ENCODE measurements at regions not wholly inside any gene's neighbourhood (a gene's known extent, or its start where the extent isn't known, plus 50 kb on each side); places are given as distances from the start of the nearest gene placed in this dataset.
"Not testable (repeated sequence)": the region's sequence is repeated elsewhere in the genome, so short reads cannot be mapped to it uniquely, and the experiment has no call there.

GRCh38 chrX:120727911-120728310 lies 98.1 kb upstream of the C1GALT1C1 start:
- DNase-seq (ENCODE audit: low read depth, low spot score), result no peak
- in situ Hi-C loops (cut with HindIII; ENCODE audit: low sequenced_read_pairs), result no loop called here
- H3K4me3 ChIP-seq (ENCODE audit: low read depth, low read length), result no peak overlapping the region
- no peak for TF ChIP-seq CTCF (IDR thresholded peaks at IDR 0.05; ENCODE audit: low read depth, low read length)

- no peak for TF ChIP-seq CTCF (IDR thresholded peaks at IDR 0.05; ENCODE audit: low read depth, low read length)
- in situ Hi-C loops (cut with HindIII; ENCODE audit: low sequenced_read_pairs), result no loop called here
- H3K4me3 ChIP-seq (ENCODE audit: low read depth, low read length), result no peak overlapping the region
- DNase-seq (ENCODE audit: low read depth, low spot score), result no peak
These were observed 97.6 kb upstream of the C1GALT1C1 start for GRCh38 chrX:120727452-120727851.

GRCh38 chrX:120726294-120726693 lies 96.4 kb upstream of the C1GALT1C1 start:
- H3K4me3 ChIP-seq (ENCODE audit: low read depth, low read length), result no peak overlapping the region
- in situ Hi-C loops (cut with HindIII; ENCODE audit: low sequenced_read_pairs), result no loop called here
- TF ChIP-seq CTCF (IDR thresholded peaks at IDR 0.05; ENCODE audit: low read depth, low read length), result no peak
- no peak for DNase-seq (ENCODE audit: low read depth, low spot score)

GRCh38 chrX:120725874-120726273 lies 96.0 kb upstream of the C1GALT1C1 start:
- in situ Hi-C loops (cut with HindIII; ENCODE audit: low sequenced_read_pairs), result no loop called here
- no peak overlapping the region for H3K4me3 ChIP-seq (ENCODE audit: low read depth, low read length)
- no peak for DNase-seq (ENCODE audit: low read depth, low spot score)
- TF ChIP-seq CTCF (IDR thresholded peaks at IDR 0.05; ENCODE audit: low read depth, low read length), result no peak

GRCh38 chrX:120719622-120720021 lies 89.8 kb upstream of the C1GALT1C1 start:
- in situ Hi-C loops (cut with HindIII; ENCODE audit: low sequenced_read_pairs), result no loop called here
- TF ChIP-seq CTCF (IDR thresholded peaks at IDR 0.05; ENCODE audit: low read depth, low read length), result no peak
- no peak for DNase-seq (ENCODE audit: low read depth, low spot score)
- H3K4me3 ChIP-seq (ENCODE audit: low read depth, low read length), result no peak overlapping the region

- H3K4me3 ChIP-seq (ENCODE audit: low read depth, low read length), result no peak overlapping the region
- in situ Hi-C loops (cut with HindIII; ENCODE audit: low sequenced_read_pairs), result no loop called here
- TF ChIP-seq CTCF (IDR thresholded peaks at IDR 0.05; ENCODE audit: low read depth, low read length), result no peak
- no peak for DNase-seq (ENCODE audit: low read depth, low spot score)
These were observed 89.1 kb upstream of the C1GALT1C1 start for GRCh38 chrX:120718969-120719368.

GRCh38 chrX:120702337-120702736 lies 72.5 kb upstream of the C1GALT1C1 start:
- in situ Hi-C loops (cut with HindIII; ENCODE audit: low sequenced_read_pairs); DNase-seq (ENCODE audit: low read depth, low spot score); H3K4me3 ChIP-seq (ENCODE audit: low read depth, low read length): not testable (repeated sequence)
